DND-41 (cell line): ENCODE measurements at regions not wholly inside any gene's neighbourhood (a gene's known extent, or its start where the extent isn't known, plus 50 kb on each side); places are given as distances from the start of the nearest gene placed in this dataset.

Experiments
- CTCF ChIP-seq: IDR thresholded peaks from 2 replicates; pipeline ENCODE4 v1.5.1; 2012; ENCODE audit warnings: borderline replicate concordance, low read length, moderate library complexity, mild to moderate bottlenecking; ENCODE audit not compliant: poor library complexity, severe bottlenecking; ENCODE audit errors: extremely low read depth
- EZH2 ChIP-seq: IDR thresholded peaks from 3 replicates; pipeline ENCODE4 v1.6.1; 2012; ENCODE audit warnings: borderline replicate concordance, low read depth, mild to moderate bottlenecking, moderate library complexity, low read length, inconsistent platforms; ENCODE audit not compliant: severe bottlenecking

GRCh38 chr2:193566886-193567285 is 1372.2 kb upstream of the TMEFF2 start:
- no peak for TF ChIP-seq CTCF
- no peak for TF ChIP-seq EZH2
